D341Med (cell line): ENCODE measurements at regions not wholly inside any gene's neighbourhood (a gene's known extent, or its start where the extent isn't known, plus 50 kb on each side); places are given as distances from the start of the nearest gene placed in this dataset.
"Not testable (repeated sequence)": the region's sequence is repeated elsewhere in the genome, so short reads cannot be mapped to it uniquely, and the experiment has no call there.

Experiments
- DNase-seq: peaks from one replicate; pipeline ENCODE4 v3.0.0; 2012; ENCODE audit warnings: low spot score

GRCh38 chr12:131357920-131358319 is 353.0 kb upstream of the SFSWAP start:
- DNase-seq = no peak

DNA sequence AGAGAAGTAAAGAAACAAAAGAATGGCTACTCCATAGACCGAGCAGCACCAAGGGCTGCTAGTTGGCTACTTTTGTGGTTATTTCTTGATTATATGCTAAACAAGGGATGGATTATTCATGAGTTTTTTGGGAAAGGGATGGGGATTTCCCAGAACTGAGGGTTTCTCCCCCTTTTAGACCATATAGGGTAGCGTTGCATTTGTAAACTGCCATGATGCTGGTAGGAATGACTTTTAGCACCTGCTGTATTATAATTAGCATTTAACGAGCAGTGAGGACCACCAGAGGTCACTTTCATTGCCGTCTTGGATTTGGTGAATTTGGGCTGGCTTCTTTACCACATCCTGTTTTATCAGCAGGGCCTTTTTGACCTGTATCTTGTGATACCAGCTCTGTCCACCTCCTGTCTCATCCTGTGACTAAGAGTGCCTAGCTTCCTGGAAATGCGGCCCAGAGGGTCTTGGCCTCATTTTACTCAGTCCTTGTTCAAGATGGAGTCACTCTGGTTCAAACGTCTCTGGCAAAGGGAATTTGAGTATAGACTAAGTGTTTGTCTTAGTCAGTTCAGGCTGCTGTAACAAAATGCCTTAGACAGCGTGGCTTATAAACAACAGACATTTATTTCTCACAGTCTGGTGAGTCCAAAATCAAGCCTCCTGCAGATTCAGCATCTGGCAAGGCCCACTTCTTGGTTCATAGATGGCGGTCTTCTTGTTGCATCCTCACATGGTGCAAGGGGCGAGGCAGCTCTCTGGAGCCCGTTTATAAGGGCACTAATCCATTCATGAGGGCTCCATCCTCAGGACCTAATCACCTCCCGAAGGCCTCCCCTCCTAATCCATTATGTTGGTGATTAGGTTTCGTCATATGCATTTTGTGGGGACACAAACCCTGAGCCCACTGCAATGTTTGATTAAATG is 348.3 kb upstream of the SFSWAP start:
- no peak for DNase-seq

- no peak for DNase-seq
Observed at GRCh38 chr12:131363393-131363792, 347.5 kb upstream of the SFSWAP start.

DNA sequence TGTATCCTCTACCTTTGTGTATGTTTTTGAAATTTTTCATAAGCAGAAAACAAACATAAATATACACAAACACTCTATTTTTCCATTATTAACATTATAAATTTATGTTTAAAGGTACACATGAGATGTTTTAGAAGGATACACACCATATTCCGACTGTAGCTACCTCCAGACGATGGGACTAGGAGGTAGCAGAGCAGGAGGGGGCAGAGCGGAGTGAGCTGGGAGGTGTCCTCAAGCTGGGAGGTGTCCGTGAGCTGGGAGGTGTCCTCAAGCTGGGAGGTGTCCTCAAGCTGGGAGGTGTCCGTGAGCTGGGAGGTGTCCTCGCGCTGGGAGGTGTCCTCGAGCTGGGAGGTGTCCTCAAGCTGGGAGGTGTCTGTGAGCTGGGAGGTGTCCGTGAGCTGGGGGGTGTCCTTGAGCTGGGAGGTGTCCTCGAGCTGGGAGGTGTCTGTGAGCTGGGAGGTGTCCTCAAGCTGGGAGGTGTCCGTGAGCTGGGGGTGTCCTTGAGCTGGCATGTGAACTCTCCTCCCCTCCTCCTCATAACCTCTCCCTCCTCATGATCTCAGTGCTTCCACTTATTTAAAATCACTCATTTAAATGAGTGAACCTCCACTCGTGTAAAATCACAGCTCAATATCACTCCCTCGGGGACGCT is 346.9 kb upstream of the SFSWAP start:
- no peak for DNase-seq

- no peak for DNase-seq
Observed at GRCh38 chr12:131364903-131365820, 345.7 kb upstream of the SFSWAP start.

- no peak for DNase-seq
Observed at GRCh38 chr12:131365821-131366260, 345.0 kb upstream of the SFSWAP start.

- DNase-seq = no peak
Observed at GRCh38 chr12:131366261-131366871, 344.5 kb upstream of the SFSWAP start.

DNA sequence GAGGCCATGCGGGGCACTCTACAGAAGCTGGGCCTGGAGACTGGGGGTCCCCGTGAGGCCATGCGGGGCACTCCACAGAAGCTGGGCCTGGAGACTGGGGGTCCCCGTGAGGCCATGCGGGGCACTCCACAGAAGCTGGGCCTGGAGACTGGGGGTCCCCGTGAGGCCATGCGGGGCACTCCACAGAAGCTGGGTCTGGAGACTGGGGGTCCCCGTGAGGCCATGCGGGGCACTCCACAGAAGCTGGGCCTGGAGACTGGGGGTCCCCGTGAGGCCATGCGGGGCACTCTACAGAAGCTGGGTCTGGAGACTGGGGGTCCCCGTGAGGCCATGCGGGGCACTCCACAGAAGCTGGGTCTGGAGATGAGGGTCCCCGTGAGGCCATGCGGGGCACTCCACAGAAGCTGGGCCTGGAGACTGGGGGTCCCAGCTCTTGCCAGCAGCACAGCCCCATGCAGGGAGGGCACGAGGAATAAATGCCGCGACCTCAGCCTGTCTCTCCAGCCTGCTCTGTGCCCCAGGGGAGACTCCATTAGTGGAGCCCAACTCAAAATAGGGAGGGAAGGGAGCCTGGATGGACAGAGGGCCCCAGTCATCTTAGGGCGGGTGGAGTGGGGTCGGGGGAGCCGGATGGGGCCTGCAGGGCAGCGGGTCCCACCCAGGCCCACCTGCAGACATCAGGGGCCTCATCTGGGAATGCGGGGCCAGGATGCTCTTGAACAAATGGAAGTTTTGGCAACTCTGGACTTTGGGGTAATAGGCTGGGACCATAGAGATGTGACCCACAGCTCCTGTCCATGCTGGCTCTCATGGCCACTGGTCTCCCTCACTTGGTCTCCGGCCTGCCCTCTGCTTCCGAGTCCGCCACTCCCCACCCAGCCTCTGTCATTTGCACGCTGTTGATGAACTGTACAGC is 343.6 kb upstream of the SFSWAP start:
- not testable (repeated sequence) for DNase-seq

DNA sequence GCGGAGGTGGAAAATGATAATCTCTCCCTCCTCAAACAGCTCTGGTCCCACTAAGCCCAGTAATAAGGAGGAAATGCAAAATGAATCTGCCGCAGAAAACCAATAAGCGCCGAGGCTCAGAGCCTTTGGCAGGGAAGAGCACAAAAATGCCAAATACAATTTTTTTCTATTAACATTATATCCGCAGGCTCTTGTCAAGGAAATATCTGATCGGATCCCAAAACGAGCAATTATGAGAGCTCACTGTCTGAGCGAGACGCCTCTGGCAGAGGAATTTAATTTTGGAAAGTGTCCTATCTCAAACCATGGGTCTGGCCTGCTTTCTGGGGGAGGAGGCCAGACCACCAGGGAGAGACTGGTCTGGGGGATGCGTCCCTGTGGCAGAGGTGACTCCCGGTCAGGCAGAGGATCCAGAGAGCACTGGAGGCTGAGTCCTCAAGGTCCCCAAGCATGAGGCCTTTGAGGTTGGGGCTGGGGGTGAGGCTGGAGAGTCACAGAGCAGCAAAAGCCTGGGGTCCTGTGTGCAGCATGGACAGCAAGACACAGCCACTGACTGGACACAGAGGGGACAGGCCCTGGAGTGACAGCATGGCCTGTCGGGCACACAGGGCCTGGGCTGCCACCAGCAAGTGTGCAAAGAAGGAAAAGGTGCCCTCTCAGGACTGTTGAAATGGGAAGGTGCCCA is 342.8 kb upstream of the SFSWAP start:
- DNase-seq = no peak

GRCh38 chr12:131368668-131369071 is 342.2 kb upstream of the SFSWAP start:
- DNase-seq = no peak

DNA sequence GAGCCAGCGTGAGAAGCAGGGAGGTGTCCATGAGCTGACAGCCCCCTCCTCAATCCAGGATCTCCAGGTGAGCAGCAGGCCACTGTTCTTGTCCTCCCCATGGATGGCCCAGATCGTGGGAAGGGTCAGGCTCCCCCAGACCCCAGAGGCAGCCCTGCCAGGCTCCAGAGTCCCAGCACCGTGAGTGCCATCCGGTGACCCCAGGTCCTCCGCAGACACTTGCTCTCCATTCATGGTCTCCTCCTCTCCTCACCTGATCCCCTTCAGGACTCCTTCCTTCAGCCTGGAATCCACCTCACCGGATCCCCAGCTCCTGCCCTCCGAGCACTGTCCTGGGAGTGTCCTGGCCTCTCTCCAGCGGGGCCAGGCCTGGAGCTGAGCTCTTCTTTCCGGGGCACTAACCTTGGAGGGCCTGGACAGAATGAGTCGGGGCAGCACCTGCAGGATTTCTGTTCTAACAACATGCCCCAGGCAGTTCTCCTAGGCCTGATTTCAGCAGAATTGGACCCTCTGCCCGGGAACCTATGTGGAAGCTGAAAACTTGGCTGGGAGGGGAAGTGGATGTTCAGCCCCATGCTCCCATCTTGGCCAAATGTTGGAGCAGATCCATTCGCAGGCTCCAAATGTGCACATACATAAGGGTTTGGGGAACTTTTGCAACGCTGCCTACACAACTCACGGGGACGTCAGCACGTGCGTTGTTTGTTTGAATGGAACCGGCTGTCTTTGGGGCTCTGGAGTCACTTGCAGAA is 341.6 kb upstream of the SFSWAP start:
- DNase-seq = no peak

GRCh38 chr12:131370321-131370720 is 340.6 kb upstream of the SFSWAP start:
- DNase-seq = no peak

DNA sequence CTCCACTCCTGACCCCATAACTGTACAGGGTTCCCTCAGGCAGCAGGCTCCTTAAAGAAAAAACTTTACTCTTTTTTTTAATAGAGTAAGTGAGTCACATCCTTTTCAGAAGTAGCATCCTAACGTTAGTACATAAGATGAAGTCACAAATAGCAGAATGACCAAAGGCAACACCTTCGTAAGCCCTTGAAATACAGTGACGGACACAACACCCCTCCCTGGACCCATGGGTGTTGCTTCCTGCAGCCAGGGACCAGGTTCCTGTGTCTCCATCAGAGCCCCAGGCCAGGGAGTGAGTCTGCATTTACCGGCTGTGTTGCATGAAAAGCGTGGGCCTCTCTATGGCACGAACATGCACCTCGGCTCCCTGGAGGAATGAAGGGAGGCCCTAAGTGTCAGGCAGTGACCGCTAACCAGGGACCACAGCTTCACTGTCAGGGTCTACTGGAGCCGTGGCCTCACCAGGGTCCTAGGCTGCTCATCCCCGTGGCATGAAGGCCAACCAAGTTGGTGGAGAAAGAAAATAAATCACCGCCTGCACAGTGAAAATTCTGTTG is 340.0 kb upstream of the SFSWAP start:
- DNase-seq = no peak

DNA sequence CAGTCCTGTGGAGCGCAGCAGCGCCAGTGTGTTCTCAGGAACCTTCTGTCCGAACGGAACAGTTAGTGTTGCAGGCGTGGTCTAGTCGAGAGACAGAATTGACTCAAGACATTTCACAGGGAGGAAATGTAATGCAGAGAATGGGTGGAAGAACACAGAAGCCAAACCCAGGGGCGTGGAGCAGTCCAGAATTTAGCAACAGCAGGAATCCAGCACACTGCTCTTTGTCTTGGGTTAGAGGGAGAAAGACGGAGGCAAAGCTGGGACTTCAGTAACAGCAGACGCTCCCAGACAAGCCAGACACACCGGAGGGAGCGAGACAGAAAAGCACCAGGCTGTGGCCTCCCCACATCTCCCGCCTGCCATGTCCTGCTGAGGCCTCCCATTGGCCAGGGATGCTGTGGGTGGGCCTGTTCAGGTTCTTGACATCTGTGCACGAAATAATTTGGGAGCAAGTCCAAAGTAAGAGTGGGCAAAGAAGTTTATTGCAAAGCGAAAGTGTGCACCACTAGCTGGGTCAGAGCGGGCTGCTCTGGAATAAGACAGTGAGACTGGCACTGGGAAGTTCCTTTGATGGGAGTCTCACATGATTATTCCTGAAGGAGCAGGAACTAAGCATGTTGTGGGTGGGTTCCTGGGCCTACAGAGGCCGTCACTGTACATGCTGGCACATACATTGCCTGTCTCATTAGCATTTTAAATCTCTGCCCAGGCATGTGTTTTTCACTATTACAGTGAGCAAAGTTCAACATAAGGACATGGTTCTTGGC is 339.3 kb upstream of the SFSWAP start:
- no peak for DNase-seq

GRCh38 chr12:131372171-131372475 is 338.8 kb upstream of the SFSWAP start:
- DNase-seq = no peak

GRCh38 chr12:131372706-131373195 is 338.1 kb upstream of the SFSWAP start:
- DNase-seq = no peak

GRCh38 chr12:131375261-131375971 is 335.5 kb upstream of the SFSWAP start:
- no peak for DNase-seq

DNA sequence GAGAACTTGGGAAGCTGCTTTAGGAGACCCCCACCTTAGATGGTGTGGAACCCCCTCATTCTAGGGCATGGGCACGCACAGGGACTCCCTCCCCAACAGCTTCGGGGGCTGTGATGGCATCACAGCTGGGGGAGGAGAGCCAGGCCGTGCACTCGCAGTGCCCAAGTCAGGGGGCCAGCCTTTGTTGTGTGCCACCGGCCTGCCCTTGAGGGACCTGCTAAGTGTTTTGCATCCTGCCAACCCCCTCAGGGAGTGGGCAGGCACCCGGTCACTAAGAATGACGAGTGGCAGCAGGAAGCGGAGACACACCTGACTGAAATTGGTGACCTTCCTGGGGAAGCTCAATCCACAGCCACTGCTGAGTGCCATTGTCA is 334.9 kb upstream of the SFSWAP start:
- DNase-seq = no peak
